K562 (cell line): ENCODE measurements at regions not wholly inside any gene's neighbourhood (a gene's known extent, or its start where the extent isn't known, plus 50 kb on each side); places are given as distances from the start of the nearest gene placed in this dataset.

Experiments
- COPS2 ChIP-seq: fragments of 450-650 bp; conservative IDR thresholded peaks from 2 replicates; pipeline ENCODE4 v1.6.1; 2016; ENCODE audit warnings: mild to moderate bottlenecking, moderate library complexity
- SRSF3 ChIP-seq: fragments of 200-400 bp; formaldehyde crosslinking; IDR thresholded peaks from 2 replicates; pipeline ENCODE4 v1.6.1; 2016; ENCODE audit warnings: mild to moderate bottlenecking, low read length, moderate library complexity; ENCODE audit not compliant: insufficient read depth
- TEAD1 ChIP-seq, 2 experiments: fragments of 450-650 bp in 1 of 2; sonication (generic) in 1 of 2; formaldehyde crosslinking; IDR thresholded peaks; 2 replicates each; pipeline versions ENCODE4 v1.4.0 to v1.8.0; 2020 to 2022; ENCODE audit warnings: mild to moderate bottlenecking in 2 of 2, missing genetic modification reagents in 1 of 2
- TSC22D4 ChIP-seq: fragments of 450-650 bp; IDR thresholded peaks from 2 replicates; pipeline ENCODE4 v1.6.1; 2016; ENCODE audit warnings: missing genetic modification characterization, missing biosample characterization, control low read depth
- ZKSCAN1 ChIP-seq: fragments of 150-350 bp; IDR thresholded peaks from 2 replicates; pipeline ENCODE4 v1.6.1; 2016; ENCODE audit warnings: low read depth, low read length
- ZNF174 ChIP-seq: fragments of 250-450 bp; sonication (Bioruptor Pico); IDR thresholded peaks from 2 replicates; pipeline ENCODE4 v1.4.0; 2020; ENCODE audit warnings: mild to moderate bottlenecking
- TF ChIP-seq, protein P1 (sequence below), 2 experiments: fragments of 450-650 bp in 1 of 2; sonication (generic) in 1 of 2; formaldehyde crosslinking; conservative IDR thresholded peaks; 2 replicates each; pipeline versions ENCODE4 v1.4.0 to v1.8.1; 2020 to 2022; ENCODE audit warnings: mild to moderate bottlenecking in 1 of 2, missing genetic modification reagents in 1 of 2
- TF ChIP-seq, protein P2 (sequence below), 2 experiments: fragments of 450-650 bp; formaldehyde crosslinking in 1 of 2; IDR thresholded peaks; 2 replicates each; pipeline versions ENCODE4 v1.4.0 to v1.6.1; 2014 to 2020; ENCODE audit warnings: mild to moderate bottlenecking in 2 of 2, borderline replicate concordance in 1 of 2, low read depth in 1 of 2
- TF ChIP-seq, protein P3 (sequence below): fragments of 250-450 bp; sonication (Bioruptor Pico); IDR thresholded peaks from 2 replicates; pipeline ENCODE4 v1.8.0; 2021; ENCODE audit warnings: moderate library complexity, mild to moderate bottlenecking, inconsistent platforms
- TF ChIP-seq, protein P4 (sequence below): fragments of 150-350 bp; IDR thresholded peaks from 2 replicates; pipeline ENCODE4 v1.6.1; 2014; ENCODE audit warnings: low read depth, mild to moderate bottlenecking, low read length, borderline replicate concordance

DNA sequence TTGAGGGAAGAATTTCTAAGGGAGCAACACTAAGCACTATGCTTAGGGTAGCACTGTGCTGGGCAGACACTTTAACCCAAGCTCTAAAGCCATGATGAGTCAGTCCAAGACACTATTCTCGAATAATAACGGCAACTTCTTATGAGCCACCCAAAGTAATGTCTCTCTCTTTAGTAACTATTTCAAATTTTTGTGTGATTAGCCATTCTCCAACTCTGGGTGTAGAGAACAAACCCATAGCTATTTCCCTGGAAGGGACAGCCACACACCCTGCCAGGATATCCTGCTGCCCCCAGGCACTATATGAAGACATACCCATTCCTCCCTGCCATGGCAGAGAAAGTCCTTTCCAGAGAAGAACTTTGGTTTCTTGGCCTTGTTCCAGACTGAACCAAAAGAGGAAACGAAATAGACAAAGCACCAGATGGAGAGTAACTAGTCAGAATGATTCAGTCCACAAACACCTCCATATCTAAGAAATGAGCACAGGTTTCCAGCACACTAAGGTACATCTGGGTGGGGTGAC, 384.9 kb upstream of the THBS1 start (continued):
- TF ChIP-seq, protein P1, sequence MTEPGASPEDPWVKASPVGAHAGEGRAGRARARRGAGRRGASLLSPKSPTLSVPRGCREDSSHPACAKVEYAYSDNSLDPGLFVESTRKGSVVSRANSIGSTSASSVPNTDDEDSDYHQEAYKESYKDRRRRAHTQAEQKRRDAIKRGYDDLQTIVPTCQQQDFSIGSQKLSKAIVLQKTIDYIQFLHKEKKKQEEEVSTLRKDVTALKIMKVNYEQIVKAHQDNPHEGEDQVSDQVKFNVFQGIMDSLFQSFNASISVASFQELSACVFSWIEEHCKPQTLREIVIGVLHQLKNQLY (CRISPR knock-in tag; conservative IDR thresholded peaks at IDR 0.05), result no peak
- TF ChIP-seq, protein P2, sequence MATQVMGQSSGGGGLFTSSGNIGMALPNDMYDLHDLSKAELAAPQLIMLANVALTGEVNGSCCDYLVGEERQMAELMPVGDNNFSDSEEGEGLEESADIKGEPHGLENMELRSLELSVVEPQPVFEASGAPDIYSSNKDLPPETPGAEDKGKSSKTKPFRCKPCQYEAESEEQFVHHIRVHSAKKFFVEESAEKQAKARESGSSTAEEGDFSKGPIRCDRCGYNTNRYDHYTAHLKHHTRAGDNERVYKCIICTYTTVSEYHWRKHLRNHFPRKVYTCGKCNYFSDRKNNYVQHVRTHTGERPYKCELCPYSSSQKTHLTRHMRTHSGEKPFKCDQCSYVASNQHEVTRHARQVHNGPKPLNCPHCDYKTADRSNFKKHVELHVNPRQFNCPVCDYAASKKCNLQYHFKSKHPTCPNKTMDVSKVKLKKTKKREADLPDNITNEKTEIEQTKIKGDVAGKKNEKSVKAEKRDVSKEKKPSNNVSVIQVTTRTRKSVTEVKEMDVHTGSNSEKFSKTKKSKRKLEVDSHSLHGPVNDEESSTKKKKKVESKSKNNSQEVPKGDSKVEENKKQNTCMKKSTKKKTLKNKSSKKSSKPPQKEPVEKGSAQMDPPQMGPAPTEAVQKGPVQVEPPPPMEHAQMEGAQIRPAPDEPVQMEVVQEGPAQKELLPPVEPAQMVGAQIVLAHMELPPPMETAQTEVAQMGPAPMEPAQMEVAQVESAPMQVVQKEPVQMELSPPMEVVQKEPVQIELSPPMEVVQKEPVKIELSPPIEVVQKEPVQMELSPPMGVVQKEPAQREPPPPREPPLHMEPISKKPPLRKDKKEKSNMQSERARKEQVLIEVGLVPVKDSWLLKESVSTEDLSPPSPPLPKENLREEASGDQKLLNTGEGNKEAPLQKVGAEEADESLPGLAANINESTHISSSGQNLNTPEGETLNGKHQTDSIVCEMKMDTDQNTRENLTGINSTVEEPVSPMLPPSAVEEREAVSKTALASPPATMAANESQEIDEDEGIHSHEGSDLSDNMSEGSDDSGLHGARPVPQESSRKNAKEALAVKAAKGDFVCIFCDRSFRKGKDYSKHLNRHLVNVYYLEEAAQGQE (IDR thresholded peaks at IDR 0.05; ENCODE audit: borderline replicate concordance), result no peak
- TF ChIP-seq, protein P2 (CRISPR knock-in tag; IDR thresholded peaks at IDR 0.05; ENCODE audit: low read depth), result no peak
- no peak for TF ChIP-seq TEAD1 (CRISPR knock-in tag; IDR thresholded peaks at IDR 0.05)
- no peak for TF ChIP-seq ZKSCAN1
- TF ChIP-seq, protein P3, sequence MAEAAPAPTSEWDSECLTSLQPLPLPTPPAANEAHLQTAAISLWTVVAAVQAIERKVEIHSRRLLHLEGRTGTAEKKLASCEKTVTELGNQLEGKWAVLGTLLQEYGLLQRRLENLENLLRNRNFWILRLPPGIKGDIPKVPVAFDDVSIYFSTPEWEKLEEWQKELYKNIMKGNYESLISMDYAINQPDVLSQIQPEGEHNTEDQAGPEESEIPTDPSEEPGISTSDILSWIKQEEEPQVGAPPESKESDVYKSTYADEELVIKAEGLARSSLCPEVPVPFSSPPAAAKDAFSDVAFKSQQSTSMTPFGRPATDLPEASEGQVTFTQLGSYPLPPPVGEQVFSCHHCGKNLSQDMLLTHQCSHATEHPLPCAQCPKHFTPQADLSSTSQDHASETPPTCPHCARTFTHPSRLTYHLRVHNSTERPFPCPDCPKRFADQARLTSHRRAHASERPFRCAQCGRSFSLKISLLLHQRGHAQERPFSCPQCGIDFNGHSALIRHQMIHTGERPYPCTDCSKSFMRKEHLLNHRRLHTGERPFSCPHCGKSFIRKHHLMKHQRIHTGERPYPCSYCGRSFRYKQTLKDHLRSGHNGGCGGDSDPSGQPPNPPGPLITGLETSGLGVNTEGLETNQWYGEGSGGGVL (CRISPR knock-in tag), result no peak
- no peak for TF ChIP-seq TSC22D4 (tag)
- no peak for TF ChIP-seq COPS2
- no peak for TF ChIP-seq ZNF174 (CRISPR knock-in tag)
- no peak for TF ChIP-seq SRSF3
- TF ChIP-seq, protein P4, sequence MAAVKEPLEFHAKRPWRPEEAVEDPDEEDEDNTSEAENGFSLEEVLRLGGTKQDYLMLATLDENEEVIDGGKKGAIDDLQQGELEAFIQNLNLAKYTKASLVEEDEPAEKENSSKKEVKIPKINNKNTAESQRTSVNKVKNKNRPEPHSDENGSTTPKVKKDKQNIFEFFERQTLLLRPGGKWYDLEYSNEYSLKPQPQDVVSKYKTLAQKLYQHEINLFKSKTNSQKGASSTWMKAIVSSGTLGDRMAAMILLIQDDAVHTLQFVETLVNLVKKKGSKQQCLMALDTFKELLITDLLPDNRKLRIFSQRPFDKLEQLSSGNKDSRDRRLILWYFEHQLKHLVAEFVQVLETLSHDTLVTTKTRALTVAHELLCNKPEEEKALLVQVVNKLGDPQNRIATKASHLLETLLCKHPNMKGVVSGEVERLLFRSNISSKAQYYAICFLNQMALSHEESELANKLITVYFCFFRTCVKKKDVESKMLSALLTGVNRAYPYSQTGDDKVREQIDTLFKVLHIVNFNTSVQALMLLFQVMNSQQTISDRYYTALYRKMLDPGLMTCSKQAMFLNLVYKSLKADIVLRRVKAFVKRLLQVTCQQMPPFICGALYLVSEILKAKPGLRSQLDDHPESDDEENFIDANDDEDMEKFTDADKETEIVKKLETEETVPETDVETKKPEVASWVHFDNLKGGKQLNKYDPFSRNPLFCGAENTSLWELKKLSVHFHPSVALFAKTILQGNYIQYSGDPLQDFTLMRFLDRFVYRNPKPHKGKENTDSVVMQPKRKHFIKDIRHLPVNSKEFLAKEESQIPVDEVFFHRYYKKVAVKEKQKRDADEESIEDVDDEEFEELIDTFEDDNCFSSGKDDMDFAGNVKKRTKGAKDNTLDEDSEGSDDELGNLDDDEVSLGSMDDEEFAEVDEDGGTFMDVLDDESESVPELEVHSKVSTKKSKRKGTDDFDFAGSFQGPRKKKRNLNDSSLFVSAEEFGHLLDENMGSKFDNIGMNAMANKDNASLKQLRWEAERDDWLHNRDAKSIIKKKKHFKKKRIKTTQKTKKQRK, result no peak
- TF ChIP-seq, all 486 proteins: peak for 0
